GM19324 (cell line): ENCODE measurements at regions not wholly inside any gene's neighbourhood (a gene's known extent, or its start where the extent isn't known, plus 50 kb on each side); places are given as distances from the start of the nearest gene placed in this dataset.

ENCODE experiments used
- ATAC-seq: cut with Tn5 transposase; IDR thresholded peaks from one replicate; pipeline ENCODE4 v1.9.1; 2021; ENCODE audit warnings: mild to moderate bottlenecking, moderate library complexity; ENCODE audit not compliant: unreplicated experiment, low FRiP score

GRCh38 chr12:124448955-124449622 lies 118.3 kb downstream of the NCOR2 start:
- no peak for ATAC-seq

- no peak for ATAC-seq
Observed at GRCh38 chr12:124448241-124448954, 119.0 kb downstream of the NCOR2 start.

GRCh38 chr12:124446364-124446763 lies 121.0 kb downstream of the NCOR2 start:
- no peak for ATAC-seq

- no peak for ATAC-seq
Observed at GRCh38 chr12:124445826-124446225, 121.6 kb downstream of the NCOR2 start.

- ATAC-seq = no peak
Observed at GRCh38 chr12:124445121-124445718, 122.2 kb downstream of the NCOR2 start.

GRCh38 chr12:124443931-124444712 lies 123.3 kb downstream of the NCOR2 start:
- no peak for ATAC-seq

GRCh38 chr12:124442772-124443445 lies 124.5 kb downstream of the NCOR2 start:
- no peak for ATAC-seq

GRCh38 chr12:124442281-124442680 lies 125.1 kb downstream of the NCOR2 start:
- no peak for ATAC-seq

GRCh38 chr12:124441443-124442194 lies 125.8 kb downstream of the NCOR2 start:
- no peak for ATAC-seq

GRCh38 chr12:124440841-124441381 lies 126.5 kb downstream of the NCOR2 start:
- no peak for ATAC-seq

GRCh38 chr12:124440031-124440626 lies 127.3 kb downstream of the NCOR2 start:
- no peak for ATAC-seq

GRCh38 chr12:124438437-124439056 lies 128.9 kb downstream of the NCOR2 start:
- no peak for ATAC-seq

- no peak for ATAC-seq
Observed at GRCh38 chr12:124437617-124438436, 129.6 kb downstream of the NCOR2 start.

- no peak for ATAC-seq
Observed at GRCh38 chr12:124437121-124437520, 130.3 kb downstream of the NCOR2 start.

- no peak for ATAC-seq
Observed at GRCh38 chr12:124436366-124436765, 131.0 kb downstream of the NCOR2 start.

- no peak for ATAC-seq
Observed at GRCh38 chr12:124435806-124436345, 131.5 kb downstream of the NCOR2 start.

- ATAC-seq = no peak
Observed at GRCh38 chr12:124434951-124435805, 132.2 kb downstream of the NCOR2 start.
